Activated naive CD8-positive, alpha-beta T cell (primary cell): ENCODE measurements at regions not wholly inside any gene's neighbourhood (a gene's known extent, or its start where the extent isn't known, plus 50 kb on each side); places are given as distances from the start of the nearest gene placed in this dataset.

Experiments
- H3K27ac Mint-ChIP-seq: one replicate; pipeline ENCODE4 v1.8.0; 2021; ENCODE audit warnings: mixed read lengths
- H3K27me3 Mint-ChIP-seq: one replicate; pipeline ENCODE4 v1.8.0; 2021; ENCODE audit warnings: mixed read lengths
- H3K36me3 Mint-ChIP-seq: one replicate; pipeline ENCODE4 v1.8.0; 2021; ENCODE audit warnings: mixed read lengths
- H3K4me1 Mint-ChIP-seq: one replicate; pipeline ENCODE4 v1.8.0; 2021; ENCODE audit warnings: low read depth, mixed read lengths
- H3K4me3 Mint-ChIP-seq: one replicate; pipeline ENCODE4 v1.8.0; 2021; ENCODE audit warnings: mild to moderate bottlenecking, mixed read lengths
- H3K9me3 Mint-ChIP-seq: one replicate; pipeline ENCODE4 v1.8.0; 2021; ENCODE audit warnings: low read depth, mixed read lengths

GRCh38 chr12:39240587-39240986, 202.3 kb downstream of the KIF21A start:
- Mint-ChIP-seq H3K36me3 (no peaks in the 10 kb centered on the region), H3K4me1 (no peaks in the 10 kb centered on the region), H3K9me3 (no peaks in the 10 kb centered on the region), H3K27ac (no peak overlapping the region), H3K27me3 (peaks cover 3% of the 10 kb centered on the region), H3K4me3 (no peak overlapping the region)

- Mint-ChIP-seq H3K36me3 (no peaks in the 10 kb centered on the region), H3K4me1 (no peaks in the 10 kb centered on the region), H3K4me3 (no peak overlapping the region), H3K27me3 (peaks cover 3% of the 10 kb centered on the region), H3K27ac (no peak overlapping the region), H3K9me3 (no peaks in the 10 kb centered on the region)
Observed at GRCh38 chr12:39239490-39240486, 203.1 kb downstream of the KIF21A start.

- H3K27me3 Mint-ChIP-seq = no peaks in the 10 kb centered on the region
- no peaks in the 10 kb centered on the region for H3K4me1 Mint-ChIP-seq
- no peaks in the 10 kb centered on the region for H3K36me3 Mint-ChIP-seq
- no peak overlapping the region for H3K4me3 Mint-ChIP-seq
- no peak overlapping the region for H3K27ac Mint-ChIP-seq
- no peaks in the 10 kb centered on the region for H3K9me3 Mint-ChIP-seq
Observed at GRCh38 chr12:39237004-39237403, 205.9 kb downstream of the KIF21A start.

DNA sequence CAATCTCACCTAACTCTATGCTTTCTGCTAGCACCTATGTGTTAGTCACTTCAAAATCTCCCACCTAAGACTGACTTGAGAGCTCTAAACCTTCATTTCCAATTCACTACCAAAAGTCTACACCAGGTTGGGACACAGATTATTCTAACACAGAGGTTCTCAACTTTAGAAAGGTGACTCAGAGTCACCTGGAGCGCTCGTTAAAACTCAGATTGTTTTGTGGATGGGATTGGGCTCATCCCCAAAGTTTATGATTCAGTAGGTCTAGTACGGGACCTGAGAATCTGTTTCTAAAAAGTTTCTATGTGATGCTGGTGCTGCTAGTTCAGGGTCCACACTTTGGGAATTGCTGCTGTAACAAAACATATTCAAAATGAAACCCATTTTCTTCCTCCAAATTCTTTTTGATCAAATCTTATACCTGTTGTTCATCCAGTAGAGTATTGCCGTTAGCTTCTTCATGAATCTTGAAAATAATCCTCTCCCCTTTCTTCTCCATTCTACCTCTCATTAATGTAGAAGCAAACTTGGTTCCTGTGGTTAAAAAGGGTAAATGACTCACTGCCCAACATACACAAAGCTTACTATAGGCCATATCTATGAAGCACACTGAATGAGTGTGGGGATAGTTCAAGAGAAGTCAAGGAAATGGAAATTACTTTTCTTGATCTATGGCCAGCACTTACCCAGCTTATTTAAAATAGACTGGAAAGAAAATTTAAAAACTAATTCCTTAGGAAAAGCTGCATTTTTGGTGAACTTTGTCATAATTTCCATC, 206.7 kb downstream of the KIF21A start:
- Mint-ChIP-seq H3K27me3 (no peaks in the 10 kb centered on the region), H3K4me1 (no peaks in the 10 kb centered on the region), H3K4me3 (no peak overlapping the region), H3K9me3 (no peaks in the 10 kb centered on the region), H3K36me3 (no peaks in the 10 kb centered on the region), H3K27ac (no peak overlapping the region)

GRCh38 chr12:39230086-39230485, 212.8 kb downstream of the KIF21A start:
- Mint-ChIP-seq H3K9me3 (peaks cover 5% of the 10 kb centered on the region), H3K4me1 (no peaks in the 10 kb centered on the region), H3K27ac (no peak overlapping the region), H3K4me3 (no peak overlapping the region), H3K27me3 (peaks cover 2% of the 10 kb centered on the region), H3K36me3 (no peaks in the 10 kb centered on the region)

DNA sequence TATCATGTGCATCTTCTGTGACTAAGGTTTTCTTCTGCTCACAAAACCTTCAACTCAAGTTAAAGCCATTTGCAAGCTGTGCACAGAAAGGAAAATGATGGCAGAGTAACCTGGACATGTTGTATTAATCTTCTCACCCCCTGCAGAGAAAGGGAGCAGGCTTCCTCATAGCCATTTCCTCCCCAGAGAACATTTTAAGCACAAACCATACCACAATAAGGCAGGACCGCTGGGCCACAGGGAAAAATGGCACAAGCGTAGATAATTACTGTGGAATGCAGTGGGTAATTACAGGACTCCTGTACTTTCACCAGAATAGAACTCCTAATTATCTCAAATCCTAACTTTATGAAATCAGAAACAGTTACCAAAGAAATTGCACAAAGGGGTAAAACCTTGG, 215.7 kb downstream of the KIF21A start:
- Mint-ChIP-seq H3K4me3 (no peak overlapping the region), H3K4me1 (no peaks in the 10 kb centered on the region), H3K27me3 (peaks cover 2% of the 10 kb centered on the region), H3K27ac (no peak overlapping the region), H3K9me3 (peaks cover 14% of the 10 kb centered on the region), H3K36me3 (no peaks in the 10 kb centered on the region)

- no peaks in the 10 kb centered on the region for H3K4me1 Mint-ChIP-seq
- no peak overlapping the region for H3K27ac Mint-ChIP-seq
- H3K4me3 Mint-ChIP-seq = no peak overlapping the region
- no peaks in the 10 kb centered on the region for H3K36me3 Mint-ChIP-seq
- H3K9me3 Mint-ChIP-seq = peaks cover 9% of the 10 kb centered on the region
- H3K27me3 Mint-ChIP-seq = no peaks in the 10 kb centered on the region
Observed at GRCh38 chr12:39224971-39225370, 217.9 kb downstream of the KIF21A start.

DNA sequence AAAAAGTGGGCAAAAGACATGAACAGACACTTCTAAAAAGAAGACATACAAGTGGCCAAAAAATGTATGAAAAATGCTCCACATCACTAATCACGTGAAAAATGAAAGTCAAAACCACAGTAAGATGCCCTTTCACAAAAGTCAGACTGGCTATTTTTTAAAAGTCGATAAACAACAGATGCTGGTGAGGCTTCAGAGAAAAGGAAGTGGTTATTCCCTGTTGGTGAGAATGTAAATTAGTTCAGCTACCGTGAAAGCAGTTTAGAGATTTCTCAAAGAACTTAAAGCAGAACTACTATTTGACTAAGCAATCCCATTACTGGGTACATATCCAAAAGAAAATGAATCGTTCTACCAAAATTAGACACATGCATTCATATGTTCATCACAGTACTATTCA, 237.0 kb downstream of the KIF21A start:
- H3K27ac Mint-ChIP-seq = no peak overlapping the region
- H3K4me3 Mint-ChIP-seq = no peak overlapping the region
- H3K4me1 Mint-ChIP-seq = no peaks in the 10 kb centered on the region
- H3K36me3 Mint-ChIP-seq = no peaks in the 10 kb centered on the region
- H3K9me3 Mint-ChIP-seq = peaks cover 13% of the 10 kb centered on the region
- H3K27me3 Mint-ChIP-seq = peaks cover 4% of the 10 kb centered on the region

- no peaks in the 10 kb centered on the region for H3K4me1 Mint-ChIP-seq
- no peak overlapping the region for H3K4me3 Mint-ChIP-seq
- peaks cover 8% of the 10 kb centered on the region for H3K9me3 Mint-ChIP-seq
- no peak overlapping the region for H3K27ac Mint-ChIP-seq
- peaks cover 2% of the 10 kb centered on the region for H3K36me3 Mint-ChIP-seq
- H3K27me3 Mint-ChIP-seq = peaks cover 4% of the 10 kb centered on the region
Observed at GRCh38 chr12:39199351-39199750, 243.6 kb downstream of the KIF21A start.

- Mint-ChIP-seq H3K27ac (no peak overlapping the region), H3K4me1 (no peaks in the 10 kb centered on the region), H3K27me3 (peaks cover 1% of the 10 kb centered on the region), H3K36me3 (no peaks in the 10 kb centered on the region), H3K9me3 (peaks cover 3% of the 10 kb centered on the region), H3K4me3 (no peak overlapping the region)
Observed at GRCh38 chr12:39188689-39189088, 254.2 kb downstream of the KIF21A start.

GRCh38 chr12:39186744-39187143, 256.2 kb downstream of the KIF21A start:
- Mint-ChIP-seq H3K9me3 (peaks cover 3% of the 10 kb centered on the region), H3K36me3 (no peaks in the 10 kb centered on the region), H3K27me3 (peaks cover 1% of the 10 kb centered on the region), H3K27ac (no peak overlapping the region), H3K4me1 (no peaks in the 10 kb centered on the region), H3K4me3 (no peak overlapping the region)

DNA sequence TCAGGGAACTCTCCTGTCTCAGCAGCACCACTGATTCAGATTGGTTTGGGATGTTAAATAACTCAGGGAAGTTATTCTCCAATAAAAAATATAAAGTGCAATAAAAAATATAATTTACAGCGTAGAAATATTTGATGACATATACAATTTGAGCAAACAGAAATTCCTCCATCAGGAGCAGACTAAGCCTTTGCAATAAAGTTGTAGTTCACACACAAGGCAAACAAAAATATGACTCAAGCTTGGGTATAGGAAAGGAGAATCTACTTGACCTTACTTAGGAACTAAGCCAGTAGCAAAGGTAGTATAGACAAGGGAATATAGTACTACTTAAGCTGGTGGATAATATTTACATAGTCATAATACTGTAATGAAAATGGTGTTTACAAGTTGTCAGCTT, 264.1 kb downstream of the KIF21A start:
- no peak overlapping the region for H3K4me3 Mint-ChIP-seq

DNA sequence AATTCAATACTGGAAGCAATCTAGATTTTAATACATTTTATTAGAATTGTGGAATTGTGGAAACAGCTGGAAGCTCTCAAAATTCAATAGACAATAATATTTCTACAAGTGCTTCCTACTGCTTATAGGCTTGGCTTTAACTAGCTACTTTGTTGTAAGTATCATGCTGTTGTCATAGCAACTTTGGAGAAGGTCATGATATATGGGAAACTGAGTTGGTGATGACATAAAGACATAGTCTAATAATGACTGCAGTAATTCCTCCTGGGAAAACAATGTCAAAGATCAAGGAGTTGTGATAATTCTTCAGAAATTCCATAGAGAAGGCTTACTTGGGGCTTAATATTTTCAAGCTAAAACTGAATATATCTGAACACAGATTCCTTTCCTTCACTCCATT, 266.6 kb downstream of the KIF21A start:
- Mint-ChIP-seq H3K27ac (no peak overlapping the region), H3K27me3 (peaks cover 1% of the 10 kb centered on the region), H3K36me3 (no peaks in the 10 kb centered on the region), H3K4me3 (no peak overlapping the region), H3K9me3 (peaks cover 2% of the 10 kb centered on the region), H3K4me1 (no peaks in the 10 kb centered on the region)

More for the DNA sequence above, 264.1 kb downstream of the KIF21A start:
- Mint-ChIP-seq H3K27me3 (peaks cover 1% of the 10 kb centered on the region), H3K4me1 (no peaks in the 10 kb centered on the region), H3K27ac (no peak overlapping the region), H3K36me3 (no peaks in the 10 kb centered on the region), H3K9me3 (no peaks in the 10 kb centered on the region)

DNA sequence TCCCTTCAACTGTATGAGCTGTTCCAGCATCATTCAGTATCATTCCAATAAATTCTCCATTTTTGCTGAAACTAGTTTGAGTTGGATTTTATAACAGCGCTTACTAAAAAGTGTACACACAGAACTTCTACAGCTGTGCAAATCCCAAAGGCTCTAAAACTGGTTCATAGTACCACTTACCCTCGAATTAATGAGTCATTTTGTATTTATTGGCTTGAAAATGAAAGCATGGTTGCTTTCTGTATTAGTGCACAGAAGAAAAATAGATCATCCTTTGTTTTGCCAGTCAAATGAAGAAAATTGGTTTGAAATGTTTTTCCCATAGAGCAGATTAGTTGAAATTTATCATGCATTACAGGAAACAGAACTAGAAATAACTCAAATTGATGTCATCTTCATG, 268.3 kb upstream of the CPNE8 start:
- Mint-ChIP-seq H3K27ac (no peak overlapping the region), H3K36me3 (no peaks in the 10 kb centered on the region), H3K9me3 (peaks cover 4% of the 10 kb centered on the region), H3K27me3 (peaks cover 1% of the 10 kb centered on the region), H3K4me3 (no peak overlapping the region), H3K4me1 (no peaks in the 10 kb centered on the region)

DNA sequence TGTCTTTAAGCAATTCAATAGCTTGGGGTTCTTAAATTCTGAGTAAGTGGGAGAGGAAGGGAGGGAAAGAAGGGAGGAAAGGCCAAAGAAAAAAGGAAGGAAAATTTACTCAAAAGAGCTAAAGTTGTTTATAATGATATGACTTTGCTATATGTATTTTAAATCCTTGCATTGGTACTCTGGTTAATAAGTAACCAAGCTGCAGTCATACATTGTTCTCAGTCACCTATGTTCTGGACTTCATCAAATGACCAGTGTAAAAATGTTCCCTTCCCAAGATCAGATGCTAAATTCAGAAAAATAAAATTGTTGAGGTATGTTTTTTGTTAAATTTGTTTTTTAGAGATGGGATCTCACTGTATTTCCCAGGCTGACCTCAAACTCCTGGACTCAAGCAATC, 259.9 kb upstream of the CPNE8 start:
- H3K4me3 Mint-ChIP-seq = no peak overlapping the region
- H3K9me3 Mint-ChIP-seq = peaks cover 3% of the 10 kb centered on the region
- no peak overlapping the region for H3K27ac Mint-ChIP-seq
- peaks cover 1% of the 10 kb centered on the region for H3K27me3 Mint-ChIP-seq
- H3K36me3 Mint-ChIP-seq = no peaks in the 10 kb centered on the region
- no peaks in the 10 kb centered on the region for H3K4me1 Mint-ChIP-seq
